Middle frontal gyrus (tissue), 1 donor: ENCODE measurements at regions not wholly inside any gene's neighbourhood (a gene's known extent, or its start where the extent isn't known, plus 50 kb on each side); places are given as distances from the start of the nearest gene placed in this dataset.
A peak's percentile ranks its signal among the peaks of the same experiment; 100 is the strongest.

Source experiments
- DNase-seq: peaks from one replicate; pipeline ENCODE4 v3.0.0-alpha.2; 2015; ENCODE audit warnings: low spot score; ENCODE audit errors: extremely low spot score

DNA sequence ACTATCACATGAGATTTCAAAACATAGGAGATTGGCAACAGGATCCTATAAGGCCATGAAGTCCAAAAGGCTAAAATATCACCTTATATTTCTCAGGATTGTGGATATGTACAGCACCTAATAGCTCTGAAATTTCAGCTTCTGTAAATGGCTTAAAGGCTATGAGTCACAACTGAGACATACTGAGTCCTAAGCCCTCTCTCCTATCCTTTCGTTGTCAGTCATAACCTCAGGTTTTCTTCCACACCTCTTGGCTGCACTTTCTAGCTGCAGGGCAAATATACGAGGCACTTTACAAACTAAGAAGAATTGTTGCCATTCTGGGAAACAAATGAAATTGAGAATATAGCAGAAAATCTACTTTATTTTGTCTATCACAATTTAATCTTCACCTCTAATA lies 969.9 kb upstream of the EPHA7 start:
- DNase-seq: no peak

DNA sequence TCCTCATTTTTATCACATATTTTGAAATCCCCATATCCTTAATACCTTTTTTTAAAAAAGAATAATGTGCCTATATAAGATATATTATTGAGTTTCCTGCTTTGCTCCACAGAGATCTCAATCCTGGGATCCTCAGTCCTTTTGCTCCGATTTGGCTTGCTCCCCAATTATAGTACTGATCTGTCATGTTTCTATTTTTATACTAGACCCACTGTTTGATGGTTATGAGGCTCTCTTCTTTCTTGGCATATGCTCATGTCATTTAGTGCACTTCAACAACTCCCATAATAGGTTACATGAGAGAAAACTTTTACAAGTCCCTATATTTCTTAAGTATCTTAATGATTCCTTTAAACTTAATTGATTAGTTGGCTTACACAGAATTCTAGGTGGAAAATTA lies 958.5 kb upstream of the EPHA7 start:
- DNase-seq: no peak

DNA sequence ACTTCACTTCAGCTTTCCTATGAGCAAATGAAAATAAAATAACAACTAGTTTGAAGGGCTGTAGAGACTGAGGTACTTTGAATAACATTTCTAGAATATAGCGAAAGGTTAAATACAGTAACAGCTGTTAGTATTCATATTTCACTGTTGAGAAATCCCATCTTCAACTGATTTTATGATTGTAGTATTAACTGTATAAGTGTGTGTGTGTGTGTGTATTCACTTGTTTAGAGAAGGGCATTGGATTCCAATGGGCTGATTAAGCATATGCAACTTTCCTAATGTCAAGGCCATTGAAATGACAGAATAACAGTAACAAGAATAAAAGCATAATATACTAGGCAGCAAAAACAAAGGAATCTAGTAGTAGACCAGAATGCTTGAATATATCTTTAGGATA lies 957.5 kb upstream of the EPHA7 start:
- no peak for DNase-seq

DNA sequence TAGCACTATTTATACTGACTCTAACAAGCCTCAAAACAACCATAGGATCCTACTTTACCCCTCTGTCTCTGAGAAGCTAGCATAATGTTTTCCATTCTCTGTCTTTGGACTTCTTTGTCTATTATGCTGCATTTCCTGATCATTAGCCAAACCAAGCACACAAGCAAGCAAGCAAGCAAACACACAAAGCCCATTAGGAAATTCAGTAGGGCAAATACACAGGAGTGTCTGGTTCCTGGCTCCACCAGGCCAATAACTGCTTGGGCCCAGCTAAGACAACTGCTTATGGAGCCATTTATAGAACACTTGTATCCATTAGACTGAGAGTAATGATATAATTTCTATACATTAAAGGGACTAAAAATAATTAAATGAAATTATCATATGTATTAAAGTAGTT lies 952.9 kb upstream of the EPHA7 start:
- peak; percentile 25 for DNase-seq

DNA sequence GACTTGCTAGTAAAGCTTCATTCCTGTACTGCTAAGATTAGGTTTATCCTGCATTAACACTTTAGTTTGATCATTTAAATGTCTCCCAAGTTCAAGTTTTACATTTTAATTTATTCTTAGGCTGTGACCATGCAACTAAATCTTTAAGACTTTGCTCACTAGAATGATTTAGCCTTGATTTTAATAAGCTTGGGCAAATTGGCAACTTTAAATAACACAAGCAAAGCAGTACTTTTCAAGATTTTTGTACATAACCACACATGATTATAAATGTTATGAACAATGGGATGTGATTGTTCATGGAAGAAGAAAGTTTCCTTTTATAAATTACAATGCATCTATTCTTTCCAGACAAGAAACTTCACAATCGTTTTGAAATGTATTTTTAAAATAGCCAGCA lies 948.0 kb upstream of the EPHA7 start:
- DNase-seq: no peak

DNA sequence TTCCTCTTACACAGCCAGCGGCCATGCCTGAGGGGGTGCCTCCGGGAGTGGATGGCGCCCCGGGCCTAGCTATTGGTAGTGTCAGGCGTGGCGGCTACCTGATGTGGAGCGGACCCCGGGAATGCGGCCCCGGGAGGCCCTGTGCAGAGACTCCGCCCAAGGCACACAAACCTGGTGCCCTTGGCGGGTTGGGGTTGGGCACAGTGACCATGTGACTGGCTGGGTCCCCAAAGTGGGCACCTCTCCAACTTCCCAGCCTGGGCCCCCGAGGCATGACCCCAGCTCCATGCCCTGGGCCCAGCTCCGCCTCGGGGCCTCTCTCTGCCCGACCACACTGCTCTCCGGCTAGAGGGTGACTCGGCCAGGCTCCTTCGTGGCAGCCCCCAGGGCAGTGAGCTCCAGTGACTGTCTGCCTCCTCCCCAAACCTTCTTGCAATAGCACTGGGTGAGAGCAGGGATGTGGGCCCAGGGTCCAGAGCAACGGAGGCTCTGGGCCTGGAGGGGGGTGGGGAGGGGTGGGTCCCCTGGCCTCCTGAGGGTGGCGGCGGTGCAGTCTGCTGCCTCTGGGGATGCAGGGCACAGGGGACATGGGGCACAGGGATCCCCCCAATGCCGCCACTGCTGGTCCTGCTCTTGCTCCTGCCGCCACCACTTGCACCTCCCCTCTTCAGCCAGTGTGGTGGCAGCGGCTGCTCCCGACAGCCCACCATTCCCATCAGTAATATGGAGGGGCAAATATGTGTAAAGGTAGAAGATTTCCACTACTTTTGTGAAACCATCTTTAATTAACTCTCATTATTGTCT lies 942.9 kb upstream of the EPHA7 start:
- no peak for DNase-seq

DNA sequence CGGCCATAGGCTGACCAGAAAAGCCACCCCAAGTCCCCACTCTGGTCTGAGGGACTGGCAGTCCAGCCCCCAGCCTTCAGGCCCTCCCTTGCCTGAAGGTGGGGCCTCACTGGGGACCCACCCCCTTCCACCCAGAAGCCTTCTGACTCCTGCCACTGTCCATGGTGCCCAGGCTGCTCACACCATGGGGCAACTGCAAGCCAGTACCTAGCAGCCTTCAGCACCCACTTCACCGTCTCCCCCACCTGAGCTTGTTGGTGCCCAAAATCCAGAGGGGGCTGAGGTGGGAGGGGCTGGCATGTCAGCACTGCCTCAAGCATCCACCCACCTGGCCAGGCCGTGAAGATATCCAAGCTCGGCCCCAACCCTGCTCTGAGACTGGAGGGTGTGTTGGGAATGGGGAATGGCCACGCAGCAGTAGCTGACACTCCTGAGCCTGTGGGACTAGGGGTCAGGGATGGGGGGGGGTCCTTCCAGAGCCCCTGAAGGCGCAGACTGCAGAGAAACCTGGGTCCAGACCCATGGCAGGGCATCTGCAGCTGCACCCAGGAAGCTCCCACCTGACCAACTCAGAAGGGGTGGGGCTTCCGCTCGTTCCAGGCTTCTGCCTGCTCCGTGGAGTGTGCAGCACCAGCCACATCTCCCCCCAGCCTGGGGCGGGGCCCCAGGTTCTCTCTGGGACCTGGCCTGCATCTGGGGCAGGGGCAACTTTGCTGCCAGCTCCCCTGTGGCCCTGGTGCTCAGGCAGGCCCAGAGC lies 942.1 kb upstream of the EPHA7 start:
- DNase-seq: no peak

DNA sequence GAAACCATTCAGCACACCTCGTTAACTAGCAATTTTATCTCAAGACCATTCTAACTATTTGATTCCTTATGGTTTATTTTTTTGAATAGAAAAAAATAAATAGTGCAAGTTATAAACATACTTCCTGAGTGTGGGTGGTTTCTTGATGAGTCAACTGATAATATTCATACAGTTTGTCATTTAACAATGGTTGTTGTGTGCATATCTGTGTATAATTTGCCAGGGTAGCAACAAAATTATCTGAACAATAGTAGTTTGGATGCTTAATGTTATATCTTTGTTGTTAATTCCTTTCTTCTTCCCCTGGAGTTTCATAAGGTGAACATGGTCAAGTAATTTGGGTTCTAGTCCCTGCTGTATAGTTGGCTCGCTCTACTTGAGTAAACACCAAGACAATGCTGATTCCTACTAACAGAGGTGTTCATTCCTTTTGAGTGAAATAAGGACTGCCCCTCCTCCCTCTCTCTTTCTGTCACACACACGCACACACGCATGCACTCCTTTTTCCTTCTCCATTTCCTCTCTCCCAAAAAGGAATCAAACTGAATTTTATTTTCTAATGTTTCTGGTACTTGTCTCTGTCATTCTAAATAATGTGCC lies 938.1 kb upstream of the EPHA7 start:
- DNase-seq: no peak

DNA sequence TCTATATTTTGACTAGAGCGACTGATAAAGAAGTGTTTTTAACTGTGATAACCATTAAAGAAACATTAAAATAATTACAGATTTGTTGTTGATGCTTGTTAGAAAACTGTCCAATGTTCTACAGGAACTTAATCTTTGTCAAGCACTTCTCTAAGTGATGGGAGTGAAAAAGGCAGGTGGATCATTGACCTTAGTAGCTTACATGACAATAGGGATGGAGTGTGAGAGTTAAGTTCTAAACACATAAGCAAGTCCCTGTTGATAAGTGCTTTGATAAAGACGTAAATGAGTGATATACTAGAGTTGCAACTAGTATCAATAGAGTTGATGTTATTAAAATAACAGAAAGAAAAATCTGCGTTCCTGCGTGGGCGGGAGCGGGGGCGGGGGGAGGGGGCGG lies 931.5 kb upstream of the EPHA7 start:
- no peak for DNase-seq

DNA sequence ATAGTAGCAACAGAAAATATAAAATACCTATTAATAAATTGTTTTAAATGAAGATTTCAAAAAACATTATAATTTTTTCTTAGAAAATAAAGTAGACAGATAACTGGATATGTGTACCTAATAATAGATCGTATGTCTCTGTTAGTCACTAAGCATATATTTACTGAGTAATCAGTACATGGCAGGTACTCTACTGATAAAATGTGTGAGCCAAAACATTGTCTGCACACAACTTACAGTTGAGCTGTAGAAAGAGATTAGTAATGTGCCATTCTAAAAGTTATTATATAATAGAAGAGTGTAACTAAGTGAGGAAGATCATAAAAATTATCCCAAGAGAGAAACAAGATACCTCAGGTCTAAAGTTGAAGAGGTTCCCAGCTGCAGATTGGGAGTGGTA lies 929.9 kb upstream of the EPHA7 start:
- no peak for DNase-seq

DNA sequence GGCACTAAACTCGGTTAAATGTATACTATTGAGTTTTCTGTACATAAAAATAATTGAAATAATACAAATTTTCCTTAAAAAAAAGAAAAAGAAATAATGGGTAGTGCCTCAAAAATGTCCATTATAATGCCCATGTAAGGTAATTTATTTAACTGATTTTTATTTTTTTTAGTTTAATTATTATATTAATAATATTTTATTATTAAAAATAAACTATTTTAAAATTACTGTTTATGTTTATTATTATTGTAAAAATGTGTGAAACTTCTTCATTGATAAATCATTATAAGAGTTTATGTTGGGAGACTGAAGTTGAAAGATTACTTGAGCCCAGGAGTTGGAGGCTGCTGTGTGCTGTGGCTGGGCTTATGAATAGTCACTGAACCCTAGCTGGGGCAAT lies 925.5 kb upstream of the EPHA7 start:
- no peak for DNase-seq

DNA sequence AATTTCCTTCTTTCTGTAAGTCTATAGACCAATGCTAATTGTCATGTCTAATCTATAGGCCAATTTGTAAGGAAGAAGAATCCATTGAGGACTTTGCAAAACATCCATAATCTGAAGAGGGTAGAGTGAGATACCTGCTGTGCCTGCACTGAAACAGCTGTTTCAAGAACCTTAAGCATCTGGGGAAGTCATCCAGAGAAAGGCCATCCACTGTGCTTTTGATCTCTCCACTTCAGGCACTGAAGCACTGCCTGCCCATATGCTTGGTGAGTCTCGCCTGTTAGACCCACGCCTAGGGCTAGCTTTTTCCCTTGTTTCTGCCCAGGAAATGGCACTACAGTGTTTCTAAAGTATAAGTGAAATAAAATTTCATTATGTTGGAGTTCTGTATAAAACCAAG lies 921.8 kb upstream of the EPHA7 start:
- DNase-seq: no peak

DNA sequence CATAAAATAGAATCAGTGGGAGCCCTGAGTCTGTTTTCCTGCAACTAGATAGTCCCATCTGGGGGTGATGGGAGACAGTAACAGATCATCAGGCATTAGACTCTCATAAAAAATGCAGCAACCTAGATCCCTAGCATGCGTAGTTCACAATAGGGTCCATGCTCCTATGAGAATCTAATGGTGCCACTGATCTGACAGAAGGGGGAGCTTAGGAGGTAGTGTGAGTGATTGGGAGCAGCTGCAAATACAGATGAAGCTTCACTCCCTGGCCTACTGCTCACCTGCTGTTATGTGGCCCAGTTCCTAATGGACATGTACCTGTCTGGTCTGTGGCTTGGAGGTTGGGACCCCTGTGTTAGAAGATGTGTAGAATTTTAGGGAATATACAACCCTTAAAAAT lies 904.5 kb upstream of the EPHA7 start:
- no peak for DNase-seq

DNA sequence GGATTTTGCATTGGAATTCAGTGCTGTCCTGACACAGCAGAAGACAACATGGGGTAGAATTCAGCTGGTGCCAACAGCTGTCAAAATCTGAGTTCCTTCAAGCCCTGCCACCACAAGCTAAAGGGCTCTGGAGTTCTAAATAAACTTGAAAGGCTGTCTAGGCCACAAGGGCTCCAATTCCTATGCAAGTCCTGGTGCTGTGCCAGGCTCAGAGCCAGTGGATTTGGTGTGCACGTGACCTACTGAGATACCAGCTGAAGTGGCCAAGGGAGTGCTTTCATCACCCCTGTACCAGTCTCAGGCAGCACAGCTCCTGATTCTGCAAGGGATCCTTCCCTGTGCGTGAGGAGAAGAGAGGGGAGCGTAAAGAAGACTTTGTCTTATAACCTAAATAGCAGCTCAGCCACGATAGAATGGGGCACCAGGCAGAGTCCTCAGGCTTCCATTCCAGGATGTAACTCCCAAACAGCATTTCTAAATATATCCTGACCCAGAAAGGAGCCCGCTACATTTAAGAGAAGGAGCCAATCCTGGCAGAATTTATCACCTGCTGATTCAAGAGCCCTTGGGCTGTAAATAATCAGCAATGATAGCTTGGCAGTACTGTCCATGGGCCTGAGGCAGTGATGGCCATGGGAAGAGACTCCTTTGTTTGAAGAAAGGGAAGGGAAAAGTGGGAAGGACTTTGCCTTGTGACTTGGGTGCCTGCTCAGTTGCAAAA lies 881.2 kb upstream of the EPHA7 start:
- no peak for DNase-seq

DNA sequence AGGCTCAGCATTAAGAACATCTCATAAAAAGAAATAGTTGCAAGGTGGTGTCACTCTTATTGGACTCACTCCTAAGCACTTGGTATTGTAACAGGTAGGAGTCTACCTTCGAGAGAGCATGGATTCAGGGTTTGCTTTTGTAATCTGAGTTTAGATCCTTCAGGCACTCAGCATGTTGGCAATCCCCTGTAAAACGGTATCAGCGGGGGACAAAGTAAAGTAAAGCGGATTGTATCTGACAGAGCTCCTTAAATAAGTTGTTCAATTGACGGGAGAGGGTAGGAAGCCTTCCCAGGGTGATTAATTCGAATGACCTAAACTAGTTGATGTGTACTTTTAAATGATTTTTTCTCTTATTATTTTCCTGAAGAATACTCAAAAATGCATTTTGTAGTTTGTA lies 869.8 kb upstream of the EPHA7 start:
- DNase-seq: no peak

DNA sequence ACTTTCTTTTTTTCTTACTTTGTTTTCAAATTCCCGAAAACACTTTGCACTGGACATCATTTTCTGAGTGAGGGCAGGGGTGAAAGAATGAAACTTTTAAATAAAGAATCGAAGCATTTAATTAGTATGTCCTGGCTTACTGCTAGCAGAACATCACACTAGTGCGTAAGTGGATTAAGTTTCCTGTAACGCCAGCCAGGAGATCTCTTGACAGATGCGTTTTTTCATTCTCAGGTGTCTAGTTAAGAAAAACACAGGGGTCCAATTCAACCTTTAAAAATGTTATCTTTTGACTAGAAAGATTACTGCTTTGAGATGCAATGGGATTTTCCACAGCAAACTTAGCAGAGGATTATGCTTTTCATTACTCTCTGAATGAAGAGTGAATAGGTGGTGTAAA lies 858.8 kb upstream of the EPHA7 start:
- DNase-seq: no peak

DNA sequence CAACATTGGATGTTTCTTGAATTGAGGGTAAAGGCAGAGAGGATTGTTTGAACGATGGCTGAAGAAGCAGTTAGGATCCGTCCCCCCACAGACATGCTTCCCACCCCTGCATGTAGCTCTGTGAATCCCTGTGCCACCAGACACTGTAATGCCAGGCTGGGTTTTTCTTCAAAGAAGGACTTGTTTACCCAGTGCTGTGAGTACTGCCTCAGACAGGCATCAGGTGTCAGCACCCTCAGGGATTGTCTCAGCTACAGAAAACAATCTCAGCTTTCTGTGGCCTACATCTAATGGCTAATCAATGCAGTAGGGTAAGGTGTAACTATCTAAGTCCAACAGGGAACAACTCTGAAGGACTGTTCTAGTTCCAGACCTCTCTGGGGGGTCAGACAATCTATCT lies 853.0 kb upstream of the EPHA7 start:
- DNase-seq: no peak

DNA sequence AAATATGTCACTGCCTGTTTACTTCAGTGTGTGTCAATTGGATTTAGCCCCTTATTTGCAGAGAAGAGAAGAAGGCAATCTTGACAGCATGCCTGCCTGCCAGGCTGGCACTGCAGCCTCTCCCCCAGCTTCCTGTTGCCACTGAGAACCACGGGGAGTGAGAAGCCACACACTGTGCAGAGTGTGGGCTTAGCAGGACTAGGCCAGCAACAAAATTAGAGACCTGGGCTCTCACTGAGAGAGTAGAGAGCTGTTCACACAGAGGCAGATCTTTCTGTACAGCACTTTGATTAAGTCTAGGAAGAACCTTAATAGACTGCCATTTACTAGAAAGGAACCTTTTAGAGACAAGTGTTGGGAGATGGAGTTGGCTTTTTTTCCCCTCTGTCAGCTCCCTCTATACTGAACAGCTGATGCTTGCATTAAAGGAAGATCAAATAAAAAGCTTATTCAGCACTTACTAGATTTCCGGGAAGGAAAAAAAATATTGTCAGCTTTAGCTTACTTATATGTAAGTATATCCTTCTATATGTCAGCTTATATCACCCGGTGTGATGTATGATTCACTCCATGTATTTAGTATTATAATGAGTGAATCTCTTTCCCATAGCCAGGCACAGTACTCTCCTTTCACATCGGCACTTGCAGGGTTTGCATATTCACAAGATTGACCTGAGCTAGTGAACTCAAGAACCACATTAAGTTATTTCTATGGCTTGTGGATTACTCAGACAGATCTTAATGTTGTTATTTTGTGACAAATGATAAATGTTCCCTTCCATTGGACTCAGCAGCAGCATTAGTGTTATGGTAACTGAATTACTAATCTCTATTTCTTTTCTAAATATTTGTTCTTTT lies 851.0 kb upstream of the EPHA7 start:
- DNase-seq: no peak

DNA sequence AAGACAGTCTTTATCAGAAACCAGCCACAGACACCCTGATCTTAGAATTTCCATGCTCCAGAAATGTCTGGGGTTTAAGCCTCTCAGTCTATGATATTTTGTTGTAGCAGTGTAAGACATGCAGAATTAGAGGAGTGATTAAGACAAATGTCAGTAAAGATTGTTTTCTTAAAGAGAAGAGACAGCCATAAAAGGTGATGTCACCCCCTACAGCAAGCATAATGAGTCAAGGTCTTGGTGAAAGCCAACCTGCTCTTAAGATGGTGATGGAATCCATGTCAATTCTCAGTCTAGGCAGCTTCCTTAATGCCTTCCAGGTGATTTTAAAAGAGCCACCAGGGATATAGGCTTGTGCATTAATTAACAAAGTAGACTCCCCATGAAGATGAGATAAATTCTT lies 849.9 kb upstream of the EPHA7 start:
- DNase-seq: no peak

DNA sequence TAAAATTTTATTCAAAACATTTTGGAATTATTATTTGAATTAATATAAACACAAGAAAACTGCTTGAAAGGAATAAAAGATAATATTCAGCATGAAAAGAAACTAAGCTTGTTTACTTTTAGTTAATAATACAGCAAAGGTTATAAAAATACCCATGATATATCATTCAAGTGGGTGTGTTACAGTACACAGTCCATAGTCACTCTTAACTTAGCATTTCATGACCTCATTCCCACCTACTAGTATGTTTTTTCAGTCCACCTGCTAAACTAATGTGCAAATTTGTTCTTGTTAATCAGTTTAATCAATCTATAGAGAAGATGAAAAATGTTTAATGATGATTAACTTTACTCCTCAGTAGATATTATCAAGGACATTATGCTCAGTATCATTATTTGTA lies 841.4 kb upstream of the EPHA7 start:
- no peak for DNase-seq

DNA sequence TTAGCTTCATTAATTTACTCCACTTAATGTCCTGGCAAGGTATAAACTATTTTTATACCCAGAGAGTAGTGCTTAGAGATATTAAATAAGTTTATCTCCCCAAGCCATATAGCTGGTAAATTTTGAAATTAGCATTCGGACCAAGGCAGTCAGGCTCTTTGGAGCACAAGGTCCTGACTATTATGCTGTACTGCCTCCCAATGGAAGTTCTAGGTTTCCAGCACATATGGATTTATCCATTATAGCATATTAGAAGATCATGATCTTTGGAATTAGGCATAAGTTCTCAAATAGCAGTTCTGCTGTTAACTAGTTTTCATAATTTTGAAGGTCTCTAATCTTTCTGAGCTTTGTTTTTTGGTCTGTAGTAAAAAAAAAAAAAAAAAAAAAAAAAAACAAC lies 835.3 kb upstream of the EPHA7 start:
- DNase-seq: no peak
